A673 (cell line): ENCODE measurements at regions not wholly inside any gene's neighbourhood (a gene's known extent, or its start where the extent isn't known, plus 50 kb on each side); places are given as distances from the start of the nearest gene placed in this dataset.

Experiments used
- BruUV-seq: library from RNA; stranded (reverse); fragments of 400-500 nt; replicated peaks from 2 replicates; lab custom pipeline; 2021; lab: Mats Ljungman, UMichigan
- CTCF ChIA-PET: fragments of 300-600 bp; sonication (Branson Sonifier 250); formaldehyde crosslinking; loops from one replicate; lab custom pipeline; 2022; ENCODE audit warnings: antibody characterized with exemption; lab: Charles Lee
- POLR2A ChIA-PET: fragments of 300-600 bp; sonication (Branson Sonifier 250); formaldehyde crosslinking; loops from one replicate; lab custom pipeline; 2022; ENCODE audit warnings: antibody characterized with exemption; ENCODE audit not compliant: low non-redundant PET; lab: Charles Lee
- DNase-seq: peaks from one replicate; pipeline ENCODE4 v3.0.0-alpha.2; 2015; ENCODE audit warnings: low spot score
- H3K27ac ChIP-seq: fragments of 200-600 bp; sonication (generic); 2 replicates; pipeline ENCODE4 v1.5.1; 2016; ENCODE audit warnings: mixed run types, low read depth, mild to moderate bottlenecking, mixed read lengths, antibody characterized with exemption, low read length; ENCODE audit not compliant: poor library complexity, severe bottlenecking
- H3K27me3 ChIP-seq: fragments of 200-600 bp; sonication (generic); replicated peaks from 2 replicates; pipeline ENCODE4 v1.6.1; 2017; ENCODE audit warnings: mixed run types, low read depth, mild to moderate bottlenecking, mixed read lengths, antibody characterized with exemption, low read length; ENCODE audit not compliant: insufficient read depth, poor library complexity
- H3K36me3 ChIP-seq: fragments of 200-600 bp; sonication (generic); 2 replicates; pipeline ENCODE4 v1.6.1; 2016; ENCODE audit warnings: mixed run types, mild to moderate bottlenecking, mixed read lengths, antibody characterized with exemption, low read length; ENCODE audit not compliant: insufficient read depth, poor library complexity, severe bottlenecking
- H3K4me1 ChIP-seq: fragments of 200-600 bp; sonication (generic); 2 replicates; pipeline ENCODE4 v1.6.1; 2017; ENCODE audit warnings: mixed run types, mild to moderate bottlenecking, mixed read lengths, antibody characterized with exemption, low read length; ENCODE audit not compliant: insufficient read depth, poor library complexity, severe bottlenecking
- H3K4me3 ChIP-seq: fragments of 200-600 bp; sonication (generic); 2 replicates; pipeline ENCODE4 v1.5.1; 2016; ENCODE audit warnings: low read depth, mixed run types, mild to moderate bottlenecking, mixed read lengths, low read length; ENCODE audit not compliant: poor library complexity, severe bottlenecking
- H3K9me3 ChIP-seq: fragments of 200-600 bp; sonication (generic); 2 replicates; pipeline ENCODE4 v1.6.1; 2016; ENCODE audit warnings: mixed run types, low read depth, mild to moderate bottlenecking, mixed read lengths, antibody characterized with exemption, low read length; ENCODE audit not compliant: poor library complexity, severe bottlenecking
- EZH2 ChIP-seq: fragments of 200-600 bp; sonication (generic); IDR thresholded peaks from 2 replicates; pipeline ENCODE4 v1.6.1; 2017; ENCODE audit warnings: borderline replicate concordance, low read depth, mild to moderate bottlenecking, mixed read lengths, antibody characterized with exemption, low read length; ENCODE audit not compliant: poor library complexity, severe bottlenecking
- intact Hi-C: fragments of 100-400 bp; cut with micrococcal nuclease; formaldehyde crosslinking; loops from one replicate; pipeline ENCODE4 v1.10.0; 2022; ENCODE audit not compliant: unreplicated experiment
- TF ChIP-seq, protein P1 (sequence below): fragments of 300-800, 200-600 bp; sonication (generic); conservative IDR thresholded peaks from 2 replicates; pipeline ENCODE4 v1.5.1; 2017; ENCODE audit warnings: low read depth, mild to moderate bottlenecking, antibody characterized with exemption, low read length, moderate library complexity, mixed read lengths

DNA sequence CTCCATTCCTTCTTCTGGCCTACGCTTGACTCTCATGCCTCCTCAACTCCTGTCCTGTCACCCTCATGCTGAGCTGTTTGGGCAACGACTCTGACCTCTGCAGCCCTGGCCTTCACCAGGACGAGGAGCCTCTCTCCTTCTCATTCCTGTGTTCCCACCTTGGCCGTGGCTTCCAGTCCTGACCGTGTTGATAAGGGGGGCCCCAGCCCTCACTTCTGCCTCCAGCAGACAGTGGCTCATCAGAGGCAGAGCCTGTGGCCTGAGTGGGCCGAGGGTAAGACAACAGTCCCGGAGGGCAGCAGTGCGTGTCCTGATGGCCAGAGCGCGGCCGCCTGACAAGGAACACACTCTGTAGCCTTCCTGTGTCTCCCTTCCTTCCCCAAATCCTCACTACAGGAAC lies 61.7 kb upstream of the UBE3C start:
- TF ChIP-seq, protein P1, sequence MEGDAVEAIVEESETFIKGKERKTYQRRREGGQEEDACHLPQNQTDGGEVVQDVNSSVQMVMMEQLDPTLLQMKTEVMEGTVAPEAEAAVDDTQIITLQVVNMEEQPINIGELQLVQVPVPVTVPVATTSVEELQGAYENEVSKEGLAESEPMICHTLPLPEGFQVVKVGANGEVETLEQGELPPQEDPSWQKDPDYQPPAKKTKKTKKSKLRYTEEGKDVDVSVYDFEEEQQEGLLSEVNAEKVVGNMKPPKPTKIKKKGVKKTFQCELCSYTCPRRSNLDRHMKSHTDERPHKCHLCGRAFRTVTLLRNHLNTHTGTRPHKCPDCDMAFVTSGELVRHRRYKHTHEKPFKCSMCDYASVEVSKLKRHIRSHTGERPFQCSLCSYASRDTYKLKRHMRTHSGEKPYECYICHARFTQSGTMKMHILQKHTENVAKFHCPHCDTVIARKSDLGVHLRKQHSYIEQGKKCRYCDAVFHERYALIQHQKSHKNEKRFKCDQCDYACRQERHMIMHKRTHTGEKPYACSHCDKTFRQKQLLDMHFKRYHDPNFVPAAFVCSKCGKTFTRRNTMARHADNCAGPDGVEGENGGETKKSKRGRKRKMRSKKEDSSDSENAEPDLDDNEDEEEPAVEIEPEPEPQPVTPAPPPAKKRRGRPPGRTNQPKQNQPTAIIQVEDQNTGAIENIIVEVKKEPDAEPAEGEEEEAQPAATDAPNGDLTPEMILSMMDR = no peak
- TF ChIP-seq EZH2 = no peak
- Histone ChIP-seq H3K27me3 (peaks cover 78% of the 10 kb centered on the region), H3K9me3 (no peaks in the 10 kb centered on the region), H3K4me3 (no peak overlapping the region), H3K4me1 (no peaks in the 10 kb centered on the region), H3K36me3 (no peaks in the 10 kb centered on the region), H3K27ac (no peak overlapping the region)
- ChIA-PET POLR2A (no interaction called here), CTCF (no interaction called here)
- DNase-seq = no peak
- intact Hi-C loops = no loop called here
- no TSS peak for BruUV-seq

DNA sequence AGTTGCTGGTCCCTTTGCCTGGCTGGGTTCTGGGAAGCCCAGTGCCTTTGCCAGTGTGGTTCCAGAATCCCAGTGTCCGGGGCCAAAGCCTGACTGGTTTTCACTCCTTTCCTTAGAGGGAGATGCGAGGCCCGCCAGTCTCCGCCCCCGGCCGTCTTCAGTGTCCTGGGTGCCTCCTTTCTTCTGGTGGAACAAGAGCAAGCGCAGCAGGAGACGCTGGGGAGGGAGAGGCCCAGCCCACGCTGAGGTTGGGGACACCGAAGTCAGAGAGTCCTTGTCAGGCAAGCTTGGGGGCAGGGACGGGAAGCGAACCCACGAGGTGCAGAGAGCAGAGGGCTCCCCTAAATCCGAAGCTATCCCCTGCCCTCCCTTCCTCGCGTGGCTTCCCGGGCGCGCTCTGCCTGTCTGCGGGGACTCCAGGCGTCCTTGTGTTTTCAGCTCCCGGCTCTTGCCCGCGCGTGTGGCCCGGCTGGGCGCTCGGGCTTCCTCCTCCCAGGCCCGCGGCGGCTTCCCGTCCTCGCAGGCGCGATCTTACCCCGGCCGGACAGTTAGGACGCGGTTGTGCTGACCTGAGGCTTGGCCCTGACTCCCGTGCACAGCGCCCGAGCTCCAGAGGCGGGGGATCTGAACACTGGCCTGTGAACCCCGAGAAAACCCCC lies 60.6 kb upstream of the UBE3C start:
- ChIA-PET POLR2A (no interaction called here), CTCF (no interaction called here)
- intact Hi-C loops = no loop called here
- Histone ChIP-seq H3K27me3 (peaks cover 69% of the 10 kb centered on the region), H3K36me3 (no peaks in the 10 kb centered on the region), H3K9me3 (no peaks in the 10 kb centered on the region), H3K4me3 (no peak overlapping the region), H3K27ac (no peak overlapping the region), H3K4me1 (no peaks in the 10 kb centered on the region)
- TF ChIP-seq EZH2 = no peak
- TF ChIP-seq, protein P1 = no peak
- DNase-seq = no peak
- BruUV-seq = no TSS peak

DNA sequence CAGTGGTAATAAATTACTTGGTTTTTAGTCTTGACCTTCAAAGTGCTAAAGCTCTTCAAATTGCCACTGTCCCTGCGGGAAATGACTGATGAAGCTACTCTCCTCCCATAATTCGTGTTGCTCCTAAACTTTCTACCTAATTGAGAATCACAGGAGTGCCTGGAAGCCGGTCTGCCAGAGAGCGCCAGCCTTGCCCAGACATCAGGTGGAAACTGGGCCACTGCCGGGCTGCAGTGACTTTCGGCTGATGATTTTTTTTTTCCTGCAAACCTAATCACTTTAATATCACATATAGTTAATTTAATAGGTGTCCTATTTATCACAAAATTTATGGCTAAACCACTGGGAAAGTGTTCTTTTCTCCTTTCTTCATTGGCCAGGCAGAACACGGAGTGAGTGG lies 59.6 kb upstream of the UBE3C start:
- DNase-seq = no peak
- H3K4me3 ChIP-seq = no peak overlapping the region
- H3K36me3 ChIP-seq = no peaks in the 10 kb centered on the region
- intact Hi-C loops = no loop called here
- H3K9me3 ChIP-seq = no peaks in the 10 kb centered on the region
- no peak overlapping the region for H3K27ac ChIP-seq
- CTCF ChIA-PET = no interaction called here
- TF ChIP-seq EZH2 = no peak
- H3K27me3 ChIP-seq = peaks cover 59% of the 10 kb centered on the region
- no TSS peak for BruUV-seq
- POLR2A ChIA-PET = no interaction called here
- H3K4me1 ChIP-seq = no peaks in the 10 kb centered on the region
